SK-N-SH treated with all-trans-retinoic acid at 6 μM for 48 hours (cell line): ENCODE measurements at regions not wholly inside any gene's neighbourhood (a gene's known extent, or its start where the extent isn't known, plus 50 kb on each side); places are given as distances from the start of the nearest gene placed in this dataset.

Experiments
- BACH2 ChIP-seq: fragments of 250-450 bp; sonication (Bioruptor Pico); IDR thresholded peaks from 2 replicates; pipeline ENCODE4 v1.9.0; 2021; ENCODE audit warnings: mild to moderate bottlenecking, borderline replicate concordance
- CSDC2 ChIP-seq: fragments of 250-450 bp; sonication (Bioruptor Pico); IDR thresholded peaks from 2 replicates; pipeline ENCODE4 v1.5.0; 2020; ENCODE audit warnings: mild to moderate bottlenecking, moderate library complexity
- GLIS3 ChIP-seq: fragments of 250-450 bp; sonication (Bioruptor Pico); IDR thresholded peaks from 2 replicates; pipeline ENCODE4 v1.5.0; 2020; ENCODE audit warnings: mild to moderate bottlenecking, moderate library complexity
- ISL1 ChIP-seq: fragments of 250-450 bp; sonication (Bioruptor Pico); IDR thresholded peaks from 2 replicates; pipeline ENCODE4 v2.1.2; 2022; ENCODE audit warnings: mild to moderate bottlenecking, moderate library complexity
- PPARA ChIP-seq: fragments of 250-450 bp; sonication (Bioruptor Pico); IDR thresholded peaks from 2 replicates; pipeline ENCODE4 v1.5.0; 2020; ENCODE audit warnings: mild to moderate bottlenecking, borderline replicate concordance
- SNAI2 ChIP-seq: fragments of 250-450 bp; sonication (Bioruptor Pico); IDR thresholded peaks from 2 replicates; pipeline ENCODE4 v1.5.0; 2020; ENCODE audit warnings: mild to moderate bottlenecking, moderate library complexity
- TSHZ2 ChIP-seq: fragments of 250-450 bp; sonication (Bioruptor Pico); IDR thresholded peaks from 2 replicates; pipeline ENCODE4 v1.5.0; 2020; ENCODE audit warnings: mild to moderate bottlenecking, moderate library complexity
- ZFP3 ChIP-seq: fragments of 250-450 bp; sonication (Bioruptor Pico); IDR thresholded peaks from 2 replicates; pipeline ENCODE4 v1.5.0; 2020; ENCODE audit warnings: mild to moderate bottlenecking, moderate library complexity
- ZFP30 ChIP-seq: fragments of 450-650 bp; formaldehyde crosslinking; IDR thresholded peaks from 2 replicates; pipeline ENCODE4 v1.5.0; 2022; ENCODE audit warnings: mild to moderate bottlenecking, moderate library complexity
- ZNF565 ChIP-seq: fragments of 450-650 bp; formaldehyde crosslinking; conservative IDR thresholded peaks from 2 replicates; pipeline ENCODE4 v1.5.0; 2020; ENCODE audit warnings: low read depth, mild to moderate bottlenecking, moderate library complexity
- TF ChIP-seq, protein P1 (sequence below): fragments of 250-450 bp; sonication (Bioruptor Pico); IDR thresholded peaks from 2 replicates; pipeline ENCODE4 v1.8.0; 2021; ENCODE audit warnings: low read depth, mild to moderate bottlenecking, moderate library complexity, borderline replicate concordance
- TF ChIP-seq, protein P2 (sequence below): fragments of 250-450 bp; sonication (Bioruptor Pico); IDR thresholded peaks from 2 replicates; pipeline ENCODE4 v1.5.1; 2021; ENCODE audit warnings: mild to moderate bottlenecking, moderate library complexity
- TF ChIP-seq, protein P3 (sequence below): fragments of 250-450 bp; sonication (Bioruptor Pico); IDR thresholded peaks from 2 replicates; pipeline ENCODE4 v1.8.0; 2020; ENCODE audit warnings: mild to moderate bottlenecking, moderate library complexity, borderline replicate concordance

DNA sequence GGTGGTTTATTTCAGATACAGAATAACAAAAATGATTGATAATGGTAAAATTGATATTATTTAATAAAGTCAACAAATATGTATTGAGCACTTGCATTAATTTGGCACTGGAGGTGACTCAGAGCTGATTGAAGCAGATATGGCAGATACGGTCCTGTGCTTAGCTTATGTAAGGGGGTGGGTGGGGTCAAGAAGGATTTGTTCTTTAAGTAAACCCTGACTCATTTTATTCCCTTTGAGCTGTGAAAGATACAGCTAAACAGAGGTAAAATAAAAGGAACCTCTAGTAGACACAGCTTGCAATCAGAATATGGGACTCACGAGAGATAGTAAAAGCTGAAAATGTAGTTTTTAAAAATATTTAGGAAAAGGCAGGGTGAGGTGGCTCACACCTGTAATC is 201.3 kb upstream of the CLINT1 start:
- TF ChIP-seq PPARA (CRISPR knock-in tag) (no peak), CSDC2 (CRISPR knock-in tag) (no peak), TSHZ2 (CRISPR knock-in tag) (no peak), ZNF565 (no peak), SNAI2 (CRISPR knock-in tag) (no peak), ZFP30 (CRISPR knock-in tag) (no peak), ZFP3 (CRISPR knock-in tag) (no peak), ISL1 (no peak), BACH2 (CRISPR knock-in tag) (no peak), GLIS3 (no peak)
- TF ChIP-seq, protein P1, sequence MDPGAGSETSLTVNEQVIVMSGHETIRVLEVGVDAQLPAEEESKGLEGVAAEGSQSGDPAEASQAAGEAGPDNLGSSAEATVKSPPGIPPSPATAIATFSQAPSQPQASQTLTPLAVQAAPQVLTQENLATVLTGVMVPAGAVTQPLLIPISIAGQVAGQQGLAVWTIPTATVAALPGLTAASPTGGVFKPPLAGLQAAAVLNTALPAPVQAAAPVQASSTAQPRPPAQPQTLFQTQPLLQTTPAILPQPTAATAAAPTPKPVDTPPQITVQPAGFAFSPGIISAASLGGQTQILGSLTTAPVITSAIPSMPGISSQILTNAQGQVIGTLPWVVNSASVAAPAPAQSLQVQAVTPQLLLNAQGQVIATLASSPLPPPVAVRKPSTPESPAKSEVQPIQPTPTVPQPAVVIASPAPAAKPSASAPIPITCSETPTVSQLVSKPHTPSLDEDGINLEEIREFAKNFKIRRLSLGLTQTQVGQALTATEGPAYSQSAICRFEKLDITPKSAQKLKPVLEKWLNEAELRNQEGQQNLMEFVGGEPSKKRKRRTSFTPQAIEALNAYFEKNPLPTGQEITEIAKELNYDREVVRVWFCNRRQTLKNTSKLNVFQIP, result no peak
- TF ChIP-seq, protein P2, sequence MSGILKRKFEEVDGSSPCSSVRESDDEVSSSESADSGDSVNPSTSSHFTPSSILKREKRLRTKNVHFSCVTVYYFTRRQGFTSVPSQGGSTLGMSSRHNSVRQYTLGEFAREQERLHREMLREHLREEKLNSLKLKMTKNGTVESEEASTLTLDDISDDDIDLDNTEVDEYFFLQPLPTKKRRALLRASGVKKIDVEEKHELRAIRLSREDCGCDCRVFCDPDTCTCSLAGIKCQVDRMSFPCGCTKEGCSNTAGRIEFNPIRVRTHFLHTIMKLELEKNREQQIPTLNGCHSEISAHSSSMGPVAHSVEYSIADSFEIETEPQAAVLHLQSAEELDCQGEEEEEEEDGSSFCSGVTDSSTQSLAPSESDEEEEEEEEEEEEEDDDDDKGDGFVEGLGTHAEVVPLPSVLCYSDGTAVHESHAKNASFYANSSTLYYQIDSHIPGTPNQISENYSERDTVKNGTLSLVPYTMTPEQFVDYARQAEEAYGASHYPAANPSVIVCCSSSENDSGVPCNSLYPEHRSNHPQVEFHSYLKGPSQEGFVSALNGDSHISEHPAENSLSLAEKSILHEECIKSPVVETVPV (CRISPR knock-in tag), result no peak
- TF ChIP-seq, protein P3, sequence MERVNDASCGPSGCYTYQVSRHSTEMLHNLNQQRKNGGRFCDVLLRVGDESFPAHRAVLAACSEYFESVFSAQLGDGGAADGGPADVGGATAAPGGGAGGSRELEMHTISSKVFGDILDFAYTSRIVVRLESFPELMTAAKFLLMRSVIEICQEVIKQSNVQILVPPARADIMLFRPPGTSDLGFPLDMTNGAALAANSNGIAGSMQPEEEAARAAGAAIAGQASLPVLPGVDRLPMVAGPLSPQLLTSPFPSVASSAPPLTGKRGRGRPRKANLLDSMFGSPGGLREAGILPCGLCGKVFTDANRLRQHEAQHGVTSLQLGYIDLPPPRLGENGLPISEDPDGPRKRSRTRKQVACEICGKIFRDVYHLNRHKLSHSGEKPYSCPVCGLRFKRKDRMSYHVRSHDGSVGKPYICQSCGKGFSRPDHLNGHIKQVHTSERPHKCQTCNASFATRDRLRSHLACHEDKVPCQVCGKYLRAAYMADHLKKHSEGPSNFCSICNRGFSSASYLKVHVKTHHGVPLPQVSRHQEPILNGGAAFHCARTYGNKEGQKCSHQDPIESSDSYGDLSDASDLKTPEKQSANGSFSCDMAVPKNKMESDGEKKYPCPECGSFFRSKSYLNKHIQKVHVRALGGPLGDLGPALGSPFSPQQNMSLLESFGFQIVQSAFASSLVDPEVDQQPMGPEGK (CRISPR knock-in tag), result no peak
